D721Med (cell line): ENCODE measurements at regions not wholly inside any gene's neighbourhood (a gene's known extent, or its start where the extent isn't known, plus 50 kb on each side); places are given as distances from the start of the nearest gene placed in this dataset.

Experiments
- DNase-seq: peaks from one replicate; pipeline ENCODE4 v3.0.0; 2011; ENCODE audit warnings: low spot score; ENCODE audit not compliant: insufficient read length
- FAIRE-seq: peaks from 2 replicates; lab custom pipeline; 2011; peaks lifted over from hg19 to GRCh38; lab: Jason Lieb, UNC
- TF ChIP-seq, protein P1 (sequence below): IDR thresholded peaks from 2 replicates; pipeline ENCODE4 v1.5.1; 2012; ENCODE audit warnings: mild to moderate bottlenecking, control low read depth; ENCODE audit not compliant: insufficient read depth; ENCODE audit errors: missing control alignments

DNA sequence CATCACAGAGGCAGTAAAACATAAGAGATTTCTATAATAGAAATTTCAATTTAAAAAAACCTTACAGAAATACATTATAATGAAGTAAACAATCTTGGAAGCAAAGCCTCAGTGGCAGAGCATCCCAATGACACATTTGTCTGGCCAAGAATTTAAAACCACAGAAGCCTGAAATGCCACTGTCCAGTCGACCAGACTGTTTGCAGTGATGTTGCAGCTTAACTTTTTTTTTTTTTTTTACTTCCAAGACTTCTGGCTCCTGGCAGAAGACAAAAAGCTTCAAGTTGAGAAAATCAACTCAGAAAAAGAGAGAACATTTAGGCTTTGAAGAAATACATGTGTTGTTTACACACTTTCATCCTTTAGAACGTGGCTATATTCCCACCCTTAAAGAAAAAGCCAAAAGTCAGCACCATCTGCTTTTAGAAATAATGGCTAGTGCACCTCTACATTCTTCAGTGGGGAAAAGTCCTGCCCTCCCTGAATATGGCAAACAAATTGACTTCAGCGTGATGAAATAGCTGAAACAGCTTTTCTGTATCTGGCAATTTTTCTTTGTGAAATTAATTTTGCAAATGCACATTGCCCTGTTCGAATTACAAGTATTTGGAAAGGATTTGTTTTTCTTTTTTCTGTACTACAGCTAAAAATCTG lies 205.5 kb upstream of the MON1B start:
- FAIRE-seq (no peak), DNase-seq (no peak)
- TF ChIP-seq, protein P1, sequence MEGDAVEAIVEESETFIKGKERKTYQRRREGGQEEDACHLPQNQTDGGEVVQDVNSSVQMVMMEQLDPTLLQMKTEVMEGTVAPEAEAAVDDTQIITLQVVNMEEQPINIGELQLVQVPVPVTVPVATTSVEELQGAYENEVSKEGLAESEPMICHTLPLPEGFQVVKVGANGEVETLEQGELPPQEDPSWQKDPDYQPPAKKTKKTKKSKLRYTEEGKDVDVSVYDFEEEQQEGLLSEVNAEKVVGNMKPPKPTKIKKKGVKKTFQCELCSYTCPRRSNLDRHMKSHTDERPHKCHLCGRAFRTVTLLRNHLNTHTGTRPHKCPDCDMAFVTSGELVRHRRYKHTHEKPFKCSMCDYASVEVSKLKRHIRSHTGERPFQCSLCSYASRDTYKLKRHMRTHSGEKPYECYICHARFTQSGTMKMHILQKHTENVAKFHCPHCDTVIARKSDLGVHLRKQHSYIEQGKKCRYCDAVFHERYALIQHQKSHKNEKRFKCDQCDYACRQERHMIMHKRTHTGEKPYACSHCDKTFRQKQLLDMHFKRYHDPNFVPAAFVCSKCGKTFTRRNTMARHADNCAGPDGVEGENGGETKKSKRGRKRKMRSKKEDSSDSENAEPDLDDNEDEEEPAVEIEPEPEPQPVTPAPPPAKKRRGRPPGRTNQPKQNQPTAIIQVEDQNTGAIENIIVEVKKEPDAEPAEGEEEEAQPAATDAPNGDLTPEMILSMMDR: no peak

DNA sequence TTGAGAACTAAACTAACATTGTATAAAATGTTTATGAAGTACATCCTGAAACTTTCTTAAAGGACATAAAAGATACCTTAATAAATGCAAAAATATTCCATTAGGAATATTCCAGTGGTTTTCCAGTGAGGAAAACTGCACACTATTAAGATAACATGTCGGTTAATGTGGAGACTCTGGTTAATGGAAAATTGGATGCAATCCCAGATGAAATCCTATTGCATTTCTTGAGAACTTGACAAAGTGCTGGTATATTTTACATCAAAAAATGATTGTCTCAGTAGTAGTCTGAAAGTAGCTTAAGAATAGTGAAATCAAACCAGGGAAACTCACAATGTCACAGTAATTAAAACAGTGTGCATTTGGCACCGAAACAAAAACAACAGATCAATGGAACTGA lies 202.5 kb upstream of the MON1B start:
- DNase-seq (no peak), FAIRE-seq (no peak)
- TF ChIP-seq, protein P1: no peak

DNA sequence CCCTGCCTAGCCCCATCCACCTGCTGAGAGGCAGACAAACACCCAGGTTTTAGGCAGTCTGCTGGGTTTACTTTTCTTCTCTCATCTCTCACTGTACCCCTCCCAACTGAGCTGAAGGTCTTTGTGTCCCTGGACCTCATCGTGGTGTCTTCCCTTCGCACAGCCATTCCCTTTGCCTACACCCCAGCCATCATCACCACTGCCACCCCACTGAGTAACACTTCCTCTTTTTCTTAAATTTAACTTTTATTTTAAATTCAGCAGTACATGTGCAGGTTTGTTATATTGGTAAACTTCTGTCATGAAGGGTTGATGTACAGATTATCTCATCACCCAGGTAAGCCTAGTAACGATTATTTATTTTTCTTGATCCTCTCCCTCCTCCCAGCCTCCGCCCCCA lies 188.3 kb upstream of the MON1B start:
- TF ChIP-seq, protein P1: no peak
- DNase-seq (no peak), FAIRE-seq (no peak)

- FAIRE-seq (no peak), DNase-seq (no peak)
- TF ChIP-seq, protein P1: no peak
These were observed 181.5 kb upstream of the MON1B start for GRCh38 chr16:77009453-77009852.

DNA sequence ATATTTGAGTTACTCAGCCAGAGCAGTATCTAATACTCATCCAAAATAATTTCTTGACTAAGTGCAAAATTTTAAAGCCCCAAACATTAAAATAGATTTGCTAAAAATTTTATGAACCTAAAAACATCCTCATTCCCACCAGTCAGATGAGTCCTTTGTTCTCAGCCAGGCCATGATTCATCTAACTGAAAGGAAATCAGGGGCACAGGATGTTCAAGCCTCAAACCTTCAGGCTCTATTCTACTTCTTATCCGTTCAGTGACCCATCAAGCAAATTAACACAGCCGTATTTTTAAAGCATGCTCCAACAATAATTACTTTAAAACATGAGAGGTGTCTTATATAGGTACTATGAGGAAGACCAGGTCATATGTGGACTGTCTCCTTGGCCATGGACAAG lies 176.5 kb upstream of the MON1B start:
- DNase-seq (no peak), FAIRE-seq (no peak)
- TF ChIP-seq, protein P1: no peak

DNA sequence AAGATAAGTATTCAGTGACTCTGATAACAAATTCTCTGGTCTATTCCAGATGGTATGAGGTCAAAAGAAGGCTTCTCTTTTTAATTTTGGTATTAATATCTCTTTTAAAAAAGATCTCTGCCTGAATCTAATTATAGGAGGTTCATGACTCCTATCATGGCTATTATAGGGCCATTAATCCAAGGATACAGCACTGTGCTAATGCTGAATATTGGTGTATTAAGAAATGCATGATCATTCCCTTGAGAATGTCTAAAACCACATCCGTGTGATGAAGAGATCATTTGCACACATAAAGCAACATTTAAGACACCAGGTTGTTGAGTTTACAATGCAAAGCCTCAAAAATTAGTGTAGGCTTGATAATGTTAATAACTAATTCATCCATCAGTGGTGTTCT lies 160.4 kb upstream of the MON1B start:
- DNase-seq: no peak
- FAIRE-seq: no peak
- TF ChIP-seq, protein P1: no peak

GRCh38 chr16:77033516-77033915 lies 157.5 kb upstream of the MON1B start:
- DNase-seq: no peak
- no peak for FAIRE-seq
- TF ChIP-seq, protein P1: no peak
